Activated T-cell treated with anti-CD3 and anti-CD28 coated beads, Interleukin-2, amount 50 U/mL, for 24 hours (primary cell): ENCODE measurements at regions not wholly inside any gene's neighbourhood (a gene's known extent, or its start where the extent isn't known, plus 50 kb on each side); places are given as distances from the start of the nearest gene placed in this dataset.
"Not testable (repeated sequence)": the region's sequence is repeated elsewhere in the genome, so short reads cannot be mapped to it uniquely, and the experiment has no call there.

ENCODE experiments used
- DNase-seq: peaks from one replicate; pipeline ENCODE4 v3.0.0-alpha.2; 2020
- H3K27ac Mint-ChIP-seq: 2 replicates; pipeline ENCODE4 v1.8.0; 2020; ENCODE audit warnings: mild to moderate bottlenecking, mixed read lengths
- H3K27me3 Mint-ChIP-seq: 2 replicates; pipeline ENCODE4 v1.8.0; 2020; ENCODE audit warnings: mixed read lengths
- H3K36me3 Mint-ChIP-seq: 2 replicates; pipeline ENCODE4 v1.8.0; 2020; ENCODE audit warnings: low read depth, mixed read lengths
- H3K4me1 Mint-ChIP-seq: 2 replicates; pipeline ENCODE4 v1.8.0; 2020; ENCODE audit warnings: low read depth, mixed read lengths
- H3K4me3 Mint-ChIP-seq: 2 replicates; pipeline ENCODE4 v1.8.0; 2020; ENCODE audit warnings: mild to moderate bottlenecking, moderate library complexity, mixed read lengths
- H3K9me3 Mint-ChIP-seq: 2 replicates; pipeline ENCODE4 v1.8.0; 2020; ENCODE audit warnings: mixed read lengths

DNA sequence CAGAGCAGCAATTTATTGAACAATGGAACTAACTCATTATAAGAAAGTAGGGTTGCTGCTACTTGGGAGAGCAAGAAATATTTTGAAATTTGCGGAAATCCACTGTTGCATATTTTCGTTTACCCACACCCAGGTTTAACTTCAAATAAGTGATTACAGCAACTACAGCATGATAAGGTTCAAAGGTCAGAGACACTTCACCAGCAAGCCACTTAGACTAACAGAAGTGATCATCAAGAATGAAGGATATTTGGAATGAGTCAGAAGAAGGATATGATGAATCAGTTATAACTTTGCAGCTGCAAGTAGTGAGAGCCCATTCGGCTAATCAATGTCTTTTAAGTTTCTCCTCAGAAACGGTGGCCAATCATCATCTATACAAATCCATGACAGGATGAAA is 199.3 kb downstream of the TMA16 start:
- Mint-ChIP-seq H3K36me3 (no peaks in the 10 kb centered on the region), H3K4me3 (no peak overlapping the region), H3K27ac (no peak overlapping the region), H3K27me3 (peaks cover 20% of the 10 kb centered on the region), H3K4me1 (no peaks in the 10 kb centered on the region), H3K9me3 (no peaks in the 10 kb centered on the region)
- no peak for DNase-seq

DNA sequence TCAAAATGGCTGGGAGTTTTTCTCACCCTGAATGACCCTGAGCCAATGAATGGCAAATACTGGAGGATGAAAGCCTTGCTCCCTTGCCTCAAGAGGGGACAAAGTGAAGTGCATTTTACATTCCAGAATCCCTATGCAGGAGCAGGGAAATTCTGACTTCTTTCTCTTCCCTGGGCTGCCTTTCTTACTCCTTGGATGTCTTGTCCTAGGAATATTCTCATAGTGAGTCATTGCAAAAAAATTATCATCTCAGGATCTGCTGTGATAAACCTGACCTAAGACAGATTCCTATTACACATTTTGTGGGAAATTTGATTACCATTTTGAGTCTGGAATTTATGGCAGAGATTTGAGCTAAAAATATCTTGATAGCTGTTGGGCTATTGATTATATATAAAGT is 199.9 kb downstream of the TMA16 start:
- peaks cover 17% of the 10 kb centered on the region for H3K27me3 Mint-ChIP-seq
- no peak for DNase-seq
- no peaks in the 10 kb centered on the region for H3K36me3 Mint-ChIP-seq
- H3K4me3 Mint-ChIP-seq: no peak overlapping the region
- no peaks in the 10 kb centered on the region for H3K4me1 Mint-ChIP-seq
- H3K27ac Mint-ChIP-seq: no peak overlapping the region
- H3K9me3 Mint-ChIP-seq: no peaks in the 10 kb centered on the region

GRCh38 chr4:163697121-163697520 is 202.6 kb downstream of the TMA16 start:
- H3K27me3 Mint-ChIP-seq: peaks cover 26% of the 10 kb centered on the region
- H3K27ac Mint-ChIP-seq: no peak overlapping the region
- H3K9me3 Mint-ChIP-seq: no peaks in the 10 kb centered on the region
- DNase-seq: no peak
- H3K36me3 Mint-ChIP-seq: no peaks in the 10 kb centered on the region
- no peaks in the 10 kb centered on the region for H3K4me1 Mint-ChIP-seq
- no peak overlapping the region for H3K4me3 Mint-ChIP-seq

DNA sequence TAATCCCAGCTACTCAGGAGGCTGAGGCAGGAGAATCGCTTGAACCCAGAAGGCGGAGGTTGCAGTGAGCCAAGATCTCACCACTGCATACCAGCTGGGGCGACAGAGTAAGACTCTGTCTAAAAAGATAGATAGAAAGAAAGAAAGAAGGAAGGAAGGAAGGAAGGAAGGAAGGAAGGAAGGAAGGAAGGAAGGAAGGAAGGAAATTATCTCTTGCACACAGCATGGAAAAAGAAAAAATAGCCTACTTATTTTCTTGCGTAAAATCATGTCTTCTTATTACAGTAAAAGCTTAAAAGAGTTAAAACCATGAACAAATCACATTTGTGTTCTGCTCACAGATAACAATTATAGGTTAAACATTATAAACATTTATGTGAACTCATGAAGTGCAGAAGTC is 205.9 kb downstream of the TMA16 start:
- H3K4me1 Mint-ChIP-seq, H3K36me3 Mint-ChIP-seq, H3K27ac Mint-ChIP-seq, DNase-seq, H3K9me3 Mint-ChIP-seq, H3K4me3 Mint-ChIP-seq: not testable (repeated sequence)
- peaks cover 36% of the 10 kb centered on the region for H3K27me3 Mint-ChIP-seq

- H3K9me3 Mint-ChIP-seq: no peaks in the 10 kb centered on the region
- H3K27ac Mint-ChIP-seq: no peak overlapping the region
- no peaks in the 10 kb centered on the region for H3K4me1 Mint-ChIP-seq
- DNase-seq: no peak
- no peak overlapping the region for H3K4me3 Mint-ChIP-seq
- H3K27me3 Mint-ChIP-seq: peaks cover 28% of the 10 kb centered on the region
- H3K36me3 Mint-ChIP-seq: no peaks in the 10 kb centered on the region
These were observed 207.4 kb downstream of the TMA16 start for GRCh38 chr4:163701916-163702315.

DNA sequence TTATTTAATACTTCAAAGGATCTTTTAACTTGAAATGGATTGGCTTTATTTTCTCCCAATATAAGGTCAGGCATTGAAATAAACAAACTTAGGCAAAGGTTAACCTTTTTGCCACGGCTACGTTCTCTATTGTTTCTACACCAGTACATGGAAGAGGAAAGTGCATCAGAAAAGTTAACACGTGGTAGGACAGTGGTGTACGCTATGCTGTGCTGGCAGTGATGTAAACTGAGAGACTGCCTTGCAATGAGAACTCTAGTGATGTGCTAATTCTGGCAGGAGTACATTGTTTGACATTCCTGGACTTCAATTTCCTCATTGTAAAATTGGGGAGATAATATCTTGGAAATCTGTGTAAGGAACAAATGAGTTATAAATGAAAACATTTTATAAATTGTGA is 208.2 kb downstream of the TMA16 start:
- DNase-seq: no peak
- Mint-ChIP-seq H3K36me3 (no peaks in the 10 kb centered on the region), H3K27me3 (peaks cover 23% of the 10 kb centered on the region), H3K9me3 (no peaks in the 10 kb centered on the region), H3K27ac (no peak overlapping the region), H3K4me1 (no peaks in the 10 kb centered on the region), H3K4me3 (no peak overlapping the region)

DNA sequence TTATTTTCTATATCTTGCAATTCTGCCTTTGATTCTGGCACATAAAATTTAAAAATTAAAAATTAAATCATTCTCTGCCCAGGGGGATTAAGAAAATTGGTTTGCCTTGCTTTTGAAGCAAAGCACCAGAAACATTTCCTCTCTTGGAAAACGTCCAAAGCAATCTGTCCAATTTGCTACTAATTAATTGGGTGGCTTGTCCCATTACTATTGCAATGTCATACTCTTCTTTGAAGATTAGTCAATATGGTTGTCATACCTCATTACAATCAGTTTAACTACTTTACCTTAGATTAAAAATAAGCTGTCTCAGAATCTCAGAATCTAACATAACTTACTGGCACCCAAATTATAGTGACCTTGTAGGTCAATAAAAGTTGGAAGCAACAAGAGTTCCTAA is 208.8 kb downstream of the TMA16 start:
- Mint-ChIP-seq H3K36me3 (no peaks in the 10 kb centered on the region), H3K4me1 (no peaks in the 10 kb centered on the region), H3K27ac (no peak overlapping the region), H3K27me3 (peaks cover 20% of the 10 kb centered on the region), H3K4me3 (no peak overlapping the region), H3K9me3 (no peaks in the 10 kb centered on the region)
- no peak for DNase-seq

DNA sequence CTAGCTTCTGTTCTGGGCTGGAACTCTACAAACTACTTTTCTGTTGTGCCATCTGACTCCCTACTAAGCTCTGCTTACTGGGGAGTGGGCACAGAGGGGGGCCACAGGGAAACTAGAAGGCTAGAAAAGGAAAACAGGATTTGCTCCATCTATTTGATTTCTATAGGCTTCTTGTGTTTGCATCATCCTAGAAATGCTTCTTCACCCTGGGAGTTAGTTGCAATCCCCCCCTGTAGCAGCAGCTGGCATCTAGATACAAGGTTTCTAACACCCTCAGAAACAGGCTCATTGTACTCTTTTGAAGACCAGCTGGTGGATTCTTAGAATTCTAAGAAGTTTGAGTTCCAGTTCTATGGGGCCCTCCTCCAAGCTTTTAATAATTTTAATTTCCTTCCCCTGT is 213.4 kb downstream of the TMA16 start:
- Mint-ChIP-seq H3K27ac (no peak overlapping the region), H3K4me3 (no peak overlapping the region), H3K36me3 (no peaks in the 10 kb centered on the region), H3K27me3 (peaks cover 4% of the 10 kb centered on the region), H3K4me1 (no peaks in the 10 kb centered on the region), H3K9me3 (no peaks in the 10 kb centered on the region)
- no peak for DNase-seq

DNA sequence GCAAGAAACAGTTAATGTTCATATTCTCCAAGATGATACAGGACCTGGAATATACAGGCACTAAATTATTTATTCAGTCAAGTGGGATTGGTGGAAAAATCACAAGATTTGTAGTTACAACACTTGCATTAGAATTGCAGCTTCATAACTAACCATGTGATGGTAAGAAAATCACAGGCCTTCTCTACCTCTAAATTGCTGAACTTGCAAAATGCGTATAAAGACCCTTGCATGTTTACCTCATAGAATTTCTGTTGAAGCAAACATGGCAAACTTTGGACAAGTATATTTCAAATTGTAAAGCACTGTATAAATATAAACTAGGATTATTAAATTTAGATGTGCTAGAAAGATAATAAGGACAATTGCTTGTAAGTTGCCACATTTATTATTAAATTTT is 215.1 kb downstream of the TMA16 start:
- H3K9me3 Mint-ChIP-seq: no peaks in the 10 kb centered on the region
- H3K27ac Mint-ChIP-seq: no peak overlapping the region
- H3K4me1 Mint-ChIP-seq: no peaks in the 10 kb centered on the region
- H3K36me3 Mint-ChIP-seq: no peaks in the 10 kb centered on the region
- no peaks in the 10 kb centered on the region for H3K27me3 Mint-ChIP-seq
- DNase-seq: no peak
- no peak overlapping the region for H3K4me3 Mint-ChIP-seq

DNA sequence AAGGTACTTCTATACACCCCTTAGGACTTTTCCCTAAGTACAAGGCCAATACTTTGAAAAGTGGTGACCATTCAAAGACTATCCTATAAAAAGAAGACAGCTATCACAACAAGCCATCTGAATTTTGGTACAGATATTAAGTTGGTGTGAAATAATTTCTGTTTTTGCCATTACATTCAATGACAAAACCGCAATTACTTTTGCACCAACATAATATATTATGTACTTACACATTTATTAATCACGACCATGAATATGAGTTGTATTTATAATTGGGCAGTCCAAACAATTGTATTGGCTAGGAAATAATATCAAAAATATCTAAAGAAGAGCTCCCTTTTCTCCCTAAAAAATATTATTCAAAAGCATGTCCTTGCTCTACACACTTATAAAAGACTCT is 215.7 kb downstream of the TMA16 start:
- no peaks in the 10 kb centered on the region for H3K9me3 Mint-ChIP-seq
- no peaks in the 10 kb centered on the region for H3K36me3 Mint-ChIP-seq
- no peak overlapping the region for H3K4me3 Mint-ChIP-seq
- DNase-seq: no peak
- H3K27me3 Mint-ChIP-seq: no peaks in the 10 kb centered on the region
- H3K27ac Mint-ChIP-seq: no peak overlapping the region
- no peaks in the 10 kb centered on the region for H3K4me1 Mint-ChIP-seq

- not testable (repeated sequence) for H3K4me3 Mint-ChIP-seq, H3K27ac Mint-ChIP-seq, DNase-seq, H3K9me3 Mint-ChIP-seq, H3K4me1 Mint-ChIP-seq, H3K36me3 Mint-ChIP-seq
- H3K27me3 Mint-ChIP-seq: peaks cover 15% of the 10 kb centered on the region
These were observed 230.0 kb downstream of the TMA16 start for GRCh38 chr4:163724495-163724894.

- no peak overlapping the region for H3K27ac Mint-ChIP-seq
- peaks cover 3% of the 10 kb centered on the region for H3K9me3 Mint-ChIP-seq
- no peak overlapping the region for H3K4me3 Mint-ChIP-seq
- DNase-seq: no peak
- H3K36me3 Mint-ChIP-seq: no peaks in the 10 kb centered on the region
- H3K4me1 Mint-ChIP-seq: no peaks in the 10 kb centered on the region
- H3K27me3 Mint-ChIP-seq: peaks cover 25% of the 10 kb centered on the region
These were observed 232.2 kb downstream of the TMA16 start for GRCh38 chr4:163726641-163727040.

GRCh38 chr4:163731071-163731470 is 236.6 kb downstream of the TMA16 start:
- no peaks in the 10 kb centered on the region for H3K9me3 Mint-ChIP-seq
- H3K36me3 Mint-ChIP-seq: no peaks in the 10 kb centered on the region
- peaks cover 20% of the 10 kb centered on the region for H3K27me3 Mint-ChIP-seq
- H3K4me1 Mint-ChIP-seq: no peaks in the 10 kb centered on the region
- H3K27ac Mint-ChIP-seq: no peak overlapping the region
- DNase-seq: no peak
- no peak overlapping the region for H3K4me3 Mint-ChIP-seq

DNA sequence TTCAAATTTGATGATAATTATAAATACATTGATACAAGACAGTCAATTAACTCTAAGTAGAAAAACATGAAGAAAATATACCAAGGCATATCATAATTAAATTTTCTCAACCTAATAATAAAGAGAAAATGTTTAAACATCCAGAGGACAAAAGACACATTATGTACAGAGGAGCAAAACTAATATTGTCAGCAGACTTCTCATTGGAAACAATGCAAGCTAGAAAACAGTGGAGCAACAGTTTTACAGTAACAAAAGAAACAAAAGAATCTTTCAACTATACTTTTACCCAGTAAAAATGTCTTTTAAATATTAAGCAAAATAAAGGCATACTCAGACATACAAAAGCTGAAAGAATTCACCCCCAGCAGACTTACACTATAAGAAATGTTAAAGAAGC is 238.0 kb downstream of the TMA16 start:
- DNase-seq: no peak
- H3K4me1 Mint-ChIP-seq: no peaks in the 10 kb centered on the region
- no peak overlapping the region for H3K4me3 Mint-ChIP-seq
- no peaks in the 10 kb centered on the region for H3K9me3 Mint-ChIP-seq
- H3K27ac Mint-ChIP-seq: no peak overlapping the region
- peaks cover 16% of the 10 kb centered on the region for H3K27me3 Mint-ChIP-seq
- no peaks in the 10 kb centered on the region for H3K36me3 Mint-ChIP-seq

DNA sequence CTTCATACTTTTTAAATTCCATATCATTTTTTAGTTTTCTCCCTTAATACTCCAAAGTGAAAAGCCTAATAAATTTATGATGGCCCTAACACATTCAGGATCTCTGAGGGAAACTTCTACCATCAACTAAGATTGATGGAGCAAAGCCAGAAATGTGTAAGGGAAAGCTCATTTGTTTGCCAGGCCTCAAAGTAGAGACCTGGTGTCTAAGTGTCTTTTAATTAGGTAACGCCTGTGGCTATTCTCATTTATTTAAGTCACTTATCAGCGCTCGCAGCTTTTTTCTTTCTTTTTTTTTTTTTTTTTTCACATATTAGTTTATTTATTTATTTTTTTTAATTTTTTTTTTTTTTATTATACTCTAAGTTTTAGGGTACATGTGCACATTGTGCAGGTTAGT is 242.4 kb downstream of the TMA16 start:
- no peaks in the 10 kb centered on the region for H3K36me3 Mint-ChIP-seq
- H3K4me3 Mint-ChIP-seq: no peak overlapping the region
- H3K9me3 Mint-ChIP-seq: no peaks in the 10 kb centered on the region
- no peaks in the 10 kb centered on the region for H3K4me1 Mint-ChIP-seq
- no peaks in the 10 kb centered on the region for H3K27me3 Mint-ChIP-seq
- DNase-seq: no peak
- H3K27ac Mint-ChIP-seq: no peak overlapping the region

GRCh38 chr4:163737846-163738245 is 243.4 kb downstream of the TMA16 start:
- not testable (repeated sequence) for DNase-seq, H3K27me3 Mint-ChIP-seq, H3K4me1 Mint-ChIP-seq, H3K9me3 Mint-ChIP-seq, H3K27ac Mint-ChIP-seq, H3K36me3 Mint-ChIP-seq, H3K4me3 Mint-ChIP-seq
